Testis (tissue), 2 donors: ENCODE measurements at regions not wholly inside any gene's neighbourhood (a gene's known extent, or its start where the extent isn't known, plus 50 kb on each side); places are given as distances from the start of the nearest gene placed in this dataset.
"Not testable (repeated sequence)": the region's sequence is repeated elsewhere in the genome, so short reads cannot be mapped to it uniquely, and the experiment has no call there.

Experiments
- POLR2A ChIP-seq: fragments of 450-650 bp; IDR thresholded peaks from one replicate; pipeline ENCODE4 v1.6.1; 2017; ENCODE audit warnings: antibody characterized with exemption, mild to moderate bottlenecking, moderate library complexity
- TF ChIP-seq, protein P1 (sequence below), 3 experiments: fragments of 450-650 bp in 2 of 3; fragments of 200-600 bp in 1 of 3; sonication (generic) in 1 of 3; IDR thresholded peaks; one replicate each; pipeline ENCODE4 v1.5.1; 2016 to 2019; ENCODE audit warnings: antibody characterized with exemption in 3 of 3, mild to moderate bottlenecking in 2 of 3, moderate library complexity in 1 of 3

DNA sequence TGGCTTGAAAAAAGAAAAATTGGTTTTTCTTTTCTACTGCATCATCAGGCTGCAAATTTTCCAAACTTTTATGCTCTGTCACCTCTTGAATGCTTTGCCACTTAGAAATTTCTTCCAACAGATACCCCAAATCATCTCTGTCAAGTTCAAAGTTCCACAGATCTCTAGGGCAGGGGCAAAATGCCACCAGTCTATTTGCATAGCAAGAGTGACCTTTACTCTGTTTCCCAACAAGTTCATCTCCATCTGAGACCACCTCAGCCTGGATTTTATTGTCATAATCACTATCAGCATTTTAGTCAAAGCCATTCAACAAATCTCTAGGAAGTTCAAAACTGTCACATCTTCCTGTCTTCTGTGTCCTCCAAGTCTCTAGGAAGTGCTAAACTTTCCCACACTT lies 240.3 kb downstream of the DPY19L2 start:
- TF ChIP-seq, protein P1, sequence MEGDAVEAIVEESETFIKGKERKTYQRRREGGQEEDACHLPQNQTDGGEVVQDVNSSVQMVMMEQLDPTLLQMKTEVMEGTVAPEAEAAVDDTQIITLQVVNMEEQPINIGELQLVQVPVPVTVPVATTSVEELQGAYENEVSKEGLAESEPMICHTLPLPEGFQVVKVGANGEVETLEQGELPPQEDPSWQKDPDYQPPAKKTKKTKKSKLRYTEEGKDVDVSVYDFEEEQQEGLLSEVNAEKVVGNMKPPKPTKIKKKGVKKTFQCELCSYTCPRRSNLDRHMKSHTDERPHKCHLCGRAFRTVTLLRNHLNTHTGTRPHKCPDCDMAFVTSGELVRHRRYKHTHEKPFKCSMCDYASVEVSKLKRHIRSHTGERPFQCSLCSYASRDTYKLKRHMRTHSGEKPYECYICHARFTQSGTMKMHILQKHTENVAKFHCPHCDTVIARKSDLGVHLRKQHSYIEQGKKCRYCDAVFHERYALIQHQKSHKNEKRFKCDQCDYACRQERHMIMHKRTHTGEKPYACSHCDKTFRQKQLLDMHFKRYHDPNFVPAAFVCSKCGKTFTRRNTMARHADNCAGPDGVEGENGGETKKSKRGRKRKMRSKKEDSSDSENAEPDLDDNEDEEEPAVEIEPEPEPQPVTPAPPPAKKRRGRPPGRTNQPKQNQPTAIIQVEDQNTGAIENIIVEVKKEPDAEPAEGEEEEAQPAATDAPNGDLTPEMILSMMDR (IDR thresholded peaks at IDR 0.05): not testable (repeated sequence)
- not testable (repeated sequence) for TF ChIP-seq POLR2A
